ENCODE measurements at regions not wholly inside any gene's neighbourhood (a gene's known extent, or its start where the extent isn't known, plus 50 kb on each side); places are given as distances from the start of the nearest gene placed in this dataset.

DNA sequence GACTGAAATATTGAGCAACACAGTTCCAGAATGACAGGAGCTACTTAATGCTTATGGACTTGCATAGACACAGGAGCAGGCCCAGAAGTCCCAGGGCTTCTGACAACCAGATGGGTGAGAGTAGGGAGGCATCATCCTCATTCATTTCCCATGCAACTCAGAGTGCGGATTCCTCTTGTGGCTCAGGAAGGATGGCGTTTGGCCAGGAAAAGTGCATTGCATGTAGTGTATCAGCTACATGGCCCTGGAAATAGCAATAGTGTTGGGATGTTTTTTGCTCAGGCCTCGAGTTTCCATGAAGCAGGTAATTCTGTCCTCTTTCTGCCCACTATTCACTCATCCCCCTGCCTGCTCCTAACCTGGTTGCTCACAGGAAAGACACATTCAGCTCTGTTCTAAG is 136.6 kb downstream of the PDGFRA start:
- TF ChIP-seq, protein P1, sequence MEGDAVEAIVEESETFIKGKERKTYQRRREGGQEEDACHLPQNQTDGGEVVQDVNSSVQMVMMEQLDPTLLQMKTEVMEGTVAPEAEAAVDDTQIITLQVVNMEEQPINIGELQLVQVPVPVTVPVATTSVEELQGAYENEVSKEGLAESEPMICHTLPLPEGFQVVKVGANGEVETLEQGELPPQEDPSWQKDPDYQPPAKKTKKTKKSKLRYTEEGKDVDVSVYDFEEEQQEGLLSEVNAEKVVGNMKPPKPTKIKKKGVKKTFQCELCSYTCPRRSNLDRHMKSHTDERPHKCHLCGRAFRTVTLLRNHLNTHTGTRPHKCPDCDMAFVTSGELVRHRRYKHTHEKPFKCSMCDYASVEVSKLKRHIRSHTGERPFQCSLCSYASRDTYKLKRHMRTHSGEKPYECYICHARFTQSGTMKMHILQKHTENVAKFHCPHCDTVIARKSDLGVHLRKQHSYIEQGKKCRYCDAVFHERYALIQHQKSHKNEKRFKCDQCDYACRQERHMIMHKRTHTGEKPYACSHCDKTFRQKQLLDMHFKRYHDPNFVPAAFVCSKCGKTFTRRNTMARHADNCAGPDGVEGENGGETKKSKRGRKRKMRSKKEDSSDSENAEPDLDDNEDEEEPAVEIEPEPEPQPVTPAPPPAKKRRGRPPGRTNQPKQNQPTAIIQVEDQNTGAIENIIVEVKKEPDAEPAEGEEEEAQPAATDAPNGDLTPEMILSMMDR (IDR thresholded peaks at IDR 0.05; ENCODE audit: insufficient read depth, low read length) = no peak
- no peak for TF ChIP-seq GABPA (IDR thresholded peaks at IDR 0.05; ENCODE audit: low read depth)
- TF ChIP-seq POLR2AphosphoS5 (IDR thresholded peaks at IDR 0.05; ENCODE audit: low read depth) = no peak
- TF ChIP-seq SPI1 (IDR thresholded peaks at IDR 0.05; ENCODE audit: borderline replicate concordance, low read depth) = no peak
- TF ChIP-seq, protein P2, sequence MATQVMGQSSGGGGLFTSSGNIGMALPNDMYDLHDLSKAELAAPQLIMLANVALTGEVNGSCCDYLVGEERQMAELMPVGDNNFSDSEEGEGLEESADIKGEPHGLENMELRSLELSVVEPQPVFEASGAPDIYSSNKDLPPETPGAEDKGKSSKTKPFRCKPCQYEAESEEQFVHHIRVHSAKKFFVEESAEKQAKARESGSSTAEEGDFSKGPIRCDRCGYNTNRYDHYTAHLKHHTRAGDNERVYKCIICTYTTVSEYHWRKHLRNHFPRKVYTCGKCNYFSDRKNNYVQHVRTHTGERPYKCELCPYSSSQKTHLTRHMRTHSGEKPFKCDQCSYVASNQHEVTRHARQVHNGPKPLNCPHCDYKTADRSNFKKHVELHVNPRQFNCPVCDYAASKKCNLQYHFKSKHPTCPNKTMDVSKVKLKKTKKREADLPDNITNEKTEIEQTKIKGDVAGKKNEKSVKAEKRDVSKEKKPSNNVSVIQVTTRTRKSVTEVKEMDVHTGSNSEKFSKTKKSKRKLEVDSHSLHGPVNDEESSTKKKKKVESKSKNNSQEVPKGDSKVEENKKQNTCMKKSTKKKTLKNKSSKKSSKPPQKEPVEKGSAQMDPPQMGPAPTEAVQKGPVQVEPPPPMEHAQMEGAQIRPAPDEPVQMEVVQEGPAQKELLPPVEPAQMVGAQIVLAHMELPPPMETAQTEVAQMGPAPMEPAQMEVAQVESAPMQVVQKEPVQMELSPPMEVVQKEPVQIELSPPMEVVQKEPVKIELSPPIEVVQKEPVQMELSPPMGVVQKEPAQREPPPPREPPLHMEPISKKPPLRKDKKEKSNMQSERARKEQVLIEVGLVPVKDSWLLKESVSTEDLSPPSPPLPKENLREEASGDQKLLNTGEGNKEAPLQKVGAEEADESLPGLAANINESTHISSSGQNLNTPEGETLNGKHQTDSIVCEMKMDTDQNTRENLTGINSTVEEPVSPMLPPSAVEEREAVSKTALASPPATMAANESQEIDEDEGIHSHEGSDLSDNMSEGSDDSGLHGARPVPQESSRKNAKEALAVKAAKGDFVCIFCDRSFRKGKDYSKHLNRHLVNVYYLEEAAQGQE (IDR thresholded peaks at IDR 0.05; ENCODE audit: insufficient replicate concordance, low read depth) = no peak

Measured in HL-60 (cell line).